ENCODE measurements at regions not wholly inside any gene's neighbourhood (a gene's known extent, or its start where the extent isn't known, plus 50 kb on each side); places are given as distances from the start of the nearest gene placed in this dataset.
A peak's percentile ranks its signal among the peaks of the same experiment; 100 is the strongest.

GRCh38 chr3:80890571-80890970 is 870.9 kb downstream of the GBE1 start:
- ATAC-seq (replicated peaks) (no peak), DNase-seq (no peak)
- Mint-ChIP-seq H3K4me1 (no peaks in the 10 kb centered on the region), H3K36me3 (no peaks in the 10 kb centered on the region), H3K27ac (no peak overlapping the region), H3K4me3 (no peak overlapping the region), H3K9me3 (peaks cover 0 to 8% of the 10 kb centered on the region in 2 donors), H3K27me3 (no peaks in the 10 kb centered on the region)

- ATAC-seq (replicated peaks) (no peak), DNase-seq (no peak)
- no peaks in the 10 kb centered on the region for H3K36me3 Mint-ChIP-seq
- H3K27ac Mint-ChIP-seq: no peak overlapping the region
- no peak overlapping the region for H3K4me3 Mint-ChIP-seq
- no peaks in the 10 kb centered on the region for H3K4me1 Mint-ChIP-seq
- H3K27me3 Mint-ChIP-seq: no peaks in the 10 kb centered on the region
- peaks cover 0 to 8% of the 10 kb centered on the region in 2 donors for H3K9me3 Mint-ChIP-seq
Observed at GRCh38 chr3:80889535-80889934, 871.9 kb downstream of the GBE1 start.

- H3K9me3 Mint-ChIP-seq: peaks cover 9 to 13% of the 10 kb centered on the region in 2 donors
Observed at GRCh38 chr3:80870476-80871041, 890.9 kb downstream of the GBE1 start.

GRCh38 chr3:80855482-80855881 is 906.0 kb downstream of the GBE1 start:
- Mint-ChIP-seq H3K4me3 (no peak overlapping the region), H3K9me3 (peaks cover 0 to 7% of the 10 kb centered on the region in 2 donors), H3K36me3 (no peaks in the 10 kb centered on the region), H3K27ac (no peak overlapping the region), H3K27me3 (no peaks in the 10 kb centered on the region), H3K4me1 (no peaks in the 10 kb centered on the region)
- no peak for ATAC-seq (replicated peaks)
- DNase-seq: no peak

More at GRCh38 chr3:80870476-80871041, 890.9 kb downstream of the GBE1 start:
- ATAC-seq (replicated peaks): no peak
- DNase-seq: no peak
- Mint-ChIP-seq H3K36me3 (no peaks in the 10 kb centered on the region), H3K27ac (no peak overlapping the region), H3K4me3 (no peak overlapping the region), H3K27me3 (no peaks in the 10 kb centered on the region), H3K4me1 (no peaks in the 10 kb centered on the region)

- Mint-ChIP-seq H3K36me3 (no peaks in the 10 kb centered on the region), H3K27me3 (no peaks in the 10 kb centered on the region), H3K27ac (no peak overlapping the region), H3K9me3 (peaks cover 0 to 3% of the 10 kb centered on the region in 2 donors), H3K4me3 (no peak overlapping the region), H3K4me1 (no peaks in the 10 kb centered on the region)
- ATAC-seq (replicated peaks): no peak
- DNase-seq: no peak
Observed at GRCh38 chr3:80836395-80836794, 925.0 kb downstream of the GBE1 start.

GRCh38 chr3:80807577-80807976 is 953.9 kb downstream of the GBE1 start:
- Mint-ChIP-seq H3K4me3 (no peak overlapping the region), H3K27me3 (no peaks in the 10 kb centered on the region), H3K27ac (no peak overlapping the region), H3K9me3 (peaks cover 0 to 3% of the 10 kb centered on the region in 2 donors), H3K36me3 (no peaks in the 10 kb centered on the region), H3K4me1 (no peaks in the 10 kb centered on the region)
- ATAC-seq (replicated peaks) (no peak), DNase-seq (no peak)

GRCh38 chr3:80806673-80807072 is 954.8 kb downstream of the GBE1 start:
- Mint-ChIP-seq H3K4me3 (no peak overlapping the region), H3K27ac (no peak overlapping the region), H3K9me3 (peaks cover 0 to 5% of the 10 kb centered on the region in 2 donors), H3K36me3 (no peaks in the 10 kb centered on the region), H3K27me3 (no peaks in the 10 kb centered on the region), H3K4me1 (no peaks in the 10 kb centered on the region)
- DNase-seq (no peak), ATAC-seq (replicated peaks) (no peak)

- Mint-ChIP-seq H3K4me3 (no peak overlapping the region), H3K9me3 (peaks cover 4 to 7% of the 10 kb centered on the region in 2 donors), H3K27ac (no peak overlapping the region), H3K36me3 (no peaks in the 10 kb centered on the region), H3K27me3 (no peaks in the 10 kb centered on the region), H3K4me1 (no peaks in the 10 kb centered on the region)
- no peak for ATAC-seq (replicated peaks)
- no peak for DNase-seq
Observed at GRCh38 chr3:80788914-80789313, 972.5 kb downstream of the GBE1 start.

GRCh38 chr3:80785875-80786274 is 975.6 kb downstream of the GBE1 start:
- Mint-ChIP-seq H3K4me3 (no peak overlapping the region), H3K9me3 (peaks cover 0 to 9% of the 10 kb centered on the region in 2 donors), H3K27me3 (no peaks in the 10 kb centered on the region), H3K36me3 (no peaks in the 10 kb centered on the region), H3K27ac (no peak overlapping the region), H3K4me1 (no peaks in the 10 kb centered on the region)
- no peak for ATAC-seq (replicated peaks)
- no peak for DNase-seq

- H3K4me3 Mint-ChIP-seq: no peak overlapping the region
- no peak for DNase-seq
- no peak overlapping the region for H3K27ac Mint-ChIP-seq
- peaks cover 0 to 9% of the 10 kb centered on the region in 2 donors for H3K9me3 Mint-ChIP-seq
- no peaks in the 10 kb centered on the region for H3K27me3 Mint-ChIP-seq
- H3K4me1 Mint-ChIP-seq: no peaks in the 10 kb centered on the region
- ATAC-seq (replicated peaks): no peak
- H3K36me3 Mint-ChIP-seq: no peaks in the 10 kb centered on the region
Observed at GRCh38 chr3:80785475-80785874, 976.0 kb downstream of the GBE1 start.

GRCh38 chr3:80771085-80771484 is 990.4 kb downstream of the GBE1 start:
- no peak overlapping the region for H3K4me3 Mint-ChIP-seq

GRCh38 chr3:80770106-80771074 is 991.1 kb downstream of the GBE1 start:
- Mint-ChIP-seq H3K27me3 (no peaks in the 10 kb centered on the region), H3K27ac (no peak overlapping the region), H3K4me3 (peak overlapping the region in 1 of 2 donors; percentile 63), H3K4me1 (no peaks in the 10 kb centered on the region), H3K9me3 (peaks cover 2 to 5% of the 10 kb centered on the region in 2 donors), H3K36me3 (no peaks in the 10 kb centered on the region)
- DNase-seq (no peak), ATAC-seq (replicated peaks) (peak in 1 of 2 donors; percentile 33)

More at GRCh38 chr3:80771085-80771484, 990.4 kb downstream of the GBE1 start:
- Mint-ChIP-seq H3K36me3 (no peaks in the 10 kb centered on the region), H3K27ac (no peak overlapping the region), H3K4me1 (no peaks in the 10 kb centered on the region), H3K27me3 (no peaks in the 10 kb centered on the region), H3K9me3 (peaks cover 2 to 5% of the 10 kb centered on the region in 2 donors)
- no peak for DNase-seq
- peak in 1 of 2 donors; percentile 42 for ATAC-seq (replicated peaks)

- DNase-seq (no peak), ATAC-seq (replicated peaks) (no peak)
- H3K27ac Mint-ChIP-seq: no peak overlapping the region
- H3K4me1 Mint-ChIP-seq: no peaks in the 10 kb centered on the region
- no peaks in the 10 kb centered on the region for H3K36me3 Mint-ChIP-seq
- H3K4me3 Mint-ChIP-seq: peak overlapping the region in 1 of 2 donors; percentile 63
- peaks cover 2 to 5% of the 10 kb centered on the region in 2 donors for H3K9me3 Mint-ChIP-seq
- no peaks in the 10 kb centered on the region for H3K27me3 Mint-ChIP-seq
Observed at GRCh38 chr3:80769683-80770082, 991.8 kb downstream of the GBE1 start.

- H3K27me3 Mint-ChIP-seq: no peaks in the 10 kb centered on the region
- DNase-seq: no peak
- no peak for ATAC-seq (replicated peaks)
- H3K9me3 Mint-ChIP-seq: peaks cover 2 to 5% of the 10 kb centered on the region in 2 donors
- H3K4me1 Mint-ChIP-seq: no peaks in the 10 kb centered on the region
- H3K36me3 Mint-ChIP-seq: no peaks in the 10 kb centered on the region
- H3K4me3 Mint-ChIP-seq: no peak overlapping the region
- no peak overlapping the region for H3K27ac Mint-ChIP-seq
Observed at GRCh38 chr3:80767604-80768003, 993.8 kb downstream of the GBE1 start.

- Mint-ChIP-seq H3K4me3 (no peak overlapping the region), H3K27me3 (no peaks in the 10 kb centered on the region), H3K9me3 (peaks cover 4 to 8% of the 10 kb centered on the region in 2 donors), H3K27ac (no peak overlapping the region), H3K36me3 (no peaks in the 10 kb centered on the region), H3K4me1 (no peaks in the 10 kb centered on the region)
- DNase-seq (no peak), ATAC-seq (replicated peaks) (no peak)
Observed at GRCh38 chr3:80754969-80755368, 987.2 kb upstream of the ROBO1 start.

Measured in stimulated activated naive B cell treated with anti-CD40 and anti-IgM and Interleukin-4, amounts not matched to agents 10 μg/mL and 1 μg/mL and 100 μg/mL, for 72 hours (primary cell).